NCI-H345 treated with DMSO at 0.1 percent for 48 hours (cell line): ENCODE measurements at regions not wholly inside any gene's neighbourhood (a gene's known extent, or its start where the extent isn't known, plus 50 kb on each side); places are given as distances from the start of the nearest gene placed in this dataset.

Experiments used
- DNase-seq: peaks from one replicate; lab custom pipeline; 2025; ENCODE audit not compliant: unreplicated experiment; lab: John Stamatoyannopoulos, UW

DNA sequence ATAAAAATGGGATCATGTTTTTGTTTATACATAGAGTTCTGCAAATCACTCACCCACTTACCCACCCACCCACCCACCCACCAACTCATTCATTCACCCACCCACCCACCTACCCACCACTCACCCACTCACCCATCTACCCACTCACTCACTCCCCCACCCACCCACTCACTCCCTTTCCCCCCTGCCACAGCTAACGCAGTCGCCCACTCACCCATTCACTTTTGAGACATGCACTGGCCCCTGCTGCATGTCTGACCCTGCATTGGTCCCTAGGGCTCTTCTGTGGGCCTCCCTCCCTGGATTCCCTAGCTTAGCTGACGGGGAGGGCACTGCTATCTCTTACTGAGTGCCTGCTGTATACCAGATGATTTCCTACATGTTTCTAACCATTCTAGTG, 100.4 kb upstream of the CSF3R start:
- DNase-seq, result no peak

DNA sequence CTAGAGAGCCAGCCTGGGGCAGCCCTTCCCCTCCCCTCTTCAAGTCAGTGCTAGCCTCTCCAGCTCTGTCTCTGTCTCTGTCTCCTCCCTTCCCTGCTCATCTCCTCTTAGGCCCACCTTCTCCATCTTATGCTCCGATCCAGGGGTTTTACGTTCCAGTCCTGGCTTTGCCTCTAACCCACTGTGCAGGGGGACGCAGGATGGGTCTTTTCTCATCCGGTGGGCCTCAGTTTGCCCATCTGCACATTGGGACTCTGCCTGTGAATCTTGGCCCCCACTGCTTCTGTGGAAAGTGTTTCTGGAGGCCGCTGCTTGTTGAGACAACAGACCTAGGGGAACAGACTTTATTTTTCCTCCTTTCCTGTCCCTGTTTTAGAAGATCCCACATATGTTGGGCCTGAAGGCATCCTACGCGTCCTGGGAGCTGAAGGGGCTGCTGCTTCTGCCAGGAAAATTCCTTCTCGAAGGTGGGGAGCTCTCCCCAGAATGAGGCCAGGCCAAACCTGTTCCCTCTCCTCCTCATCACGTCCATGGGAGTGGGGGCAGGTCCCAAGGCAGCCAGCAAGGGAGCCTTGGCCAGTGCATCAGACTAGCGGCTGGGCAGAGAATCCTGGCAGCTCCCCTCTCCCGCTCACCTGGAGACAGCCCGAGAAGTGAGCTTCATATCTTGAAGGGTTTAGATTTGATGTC, 99.5 kb upstream of the CSF3R start:
- no peak for DNase-seq

GRCh38 chr1:36580524-36580923, 97.8 kb upstream of the CSF3R start:
- DNase-seq, result peak; percentile 15

GRCh38 chr1:36579039-36579438, 96.3 kb upstream of the CSF3R start:
- DNase-seq, result no peak

DNA sequence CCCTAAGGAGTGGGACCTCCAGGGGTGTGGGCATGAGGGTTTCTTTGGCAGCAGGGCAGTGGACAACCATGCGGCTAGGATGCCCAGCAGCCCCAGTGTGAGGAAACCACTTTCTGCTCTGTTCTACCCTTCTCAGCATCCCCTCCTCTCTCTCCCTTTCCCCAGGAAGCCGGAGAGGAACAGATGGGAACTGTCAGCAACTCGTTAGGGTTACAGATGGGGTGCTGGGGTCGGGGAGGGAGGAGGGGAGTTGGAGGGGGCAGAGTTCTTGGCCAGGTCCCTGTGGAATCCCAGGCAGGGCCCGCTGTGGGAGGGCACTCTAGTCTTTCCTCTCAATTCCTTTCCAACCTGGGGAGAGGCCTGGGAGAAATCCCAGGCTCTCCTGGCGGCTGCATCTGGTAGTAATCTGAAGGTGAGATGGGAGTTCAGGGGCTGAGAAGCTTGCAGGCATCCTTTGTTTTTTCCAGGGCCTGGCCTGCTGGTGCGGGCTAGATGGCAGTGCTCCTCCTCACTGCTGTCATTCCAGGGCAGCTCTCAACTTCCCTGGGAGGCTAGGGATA, 93.9 kb upstream of the CSF3R start:
- DNase-seq, result no peak

DNA sequence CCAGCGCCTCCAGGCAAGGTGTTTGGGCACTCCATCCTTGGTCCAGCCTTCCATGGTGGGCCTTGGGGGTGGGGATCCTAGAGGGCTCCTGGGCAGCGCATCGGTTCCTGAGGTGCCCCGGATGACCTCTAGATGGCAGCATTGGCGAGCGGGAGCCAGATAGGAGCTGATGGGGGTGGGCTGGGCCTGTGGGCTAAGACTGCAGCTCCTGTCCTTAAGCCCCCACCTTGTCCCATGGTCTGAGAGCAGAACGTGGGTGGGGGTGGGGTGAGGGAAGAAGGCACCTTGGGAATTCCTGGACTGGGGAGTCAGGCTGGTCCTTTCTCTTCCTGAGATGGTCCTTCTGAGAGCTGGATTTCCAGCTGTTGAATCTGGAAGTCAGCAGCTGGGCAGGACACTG, 93.4 kb upstream of the CSF3R start:
- peak; percentile 32 for DNase-seq

DNA sequence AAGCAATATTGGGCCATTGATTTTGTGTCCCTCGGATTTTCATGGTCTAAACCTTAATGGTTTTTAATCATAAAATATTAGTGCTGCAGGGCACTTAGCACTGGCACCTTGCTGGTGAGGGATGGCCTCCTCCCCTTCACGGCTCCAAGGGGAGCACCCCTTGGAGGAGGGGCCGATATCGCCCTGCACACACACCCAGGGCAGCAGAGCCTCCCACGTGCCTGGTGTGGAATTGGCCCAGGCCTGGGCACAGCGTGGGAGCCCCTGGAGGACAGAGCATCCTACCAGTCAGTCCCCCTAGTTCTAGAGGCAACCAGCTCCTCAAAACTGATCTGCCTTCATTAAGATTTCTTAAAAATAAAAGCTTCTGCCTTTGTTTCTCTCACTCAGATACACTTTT, 90.7 kb upstream of the CSF3R start:
- no peak for DNase-seq

GRCh38 chr1:36572906-36573305, 90.2 kb upstream of the CSF3R start:
- DNase-seq, result no peak

DNA sequence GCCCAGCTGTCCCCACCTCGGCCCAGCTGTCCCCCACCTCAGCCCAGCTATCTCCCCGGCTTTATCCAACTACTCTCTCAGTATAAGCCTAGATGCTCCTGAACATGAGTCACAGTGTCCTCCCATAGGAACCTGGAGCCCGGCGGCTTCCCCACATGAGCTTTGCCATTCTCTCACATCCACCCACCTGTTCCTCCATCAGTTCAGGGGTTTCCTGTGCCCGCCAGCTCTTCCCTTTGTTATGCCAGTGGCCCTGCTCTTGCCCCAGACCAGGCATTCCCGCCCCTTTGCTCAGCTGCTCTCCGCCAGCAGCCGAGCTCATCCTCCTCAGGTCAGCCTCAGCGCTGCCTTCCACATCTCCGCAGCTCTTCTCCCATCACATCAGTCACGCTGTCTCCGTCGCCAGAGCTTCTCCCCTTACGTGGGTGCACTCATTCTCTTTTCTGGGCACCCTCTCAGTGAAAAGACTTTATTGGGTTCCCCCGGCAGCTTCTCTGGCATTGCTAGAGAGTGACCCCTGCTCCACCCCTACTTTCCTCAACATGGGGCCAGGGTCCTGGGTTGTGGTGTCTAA, 89.5 kb upstream of the CSF3R start:
- no peak for DNase-seq

GRCh38 chr1:36571106-36571505, 88.4 kb upstream of the CSF3R start:
- no peak for DNase-seq

DNA sequence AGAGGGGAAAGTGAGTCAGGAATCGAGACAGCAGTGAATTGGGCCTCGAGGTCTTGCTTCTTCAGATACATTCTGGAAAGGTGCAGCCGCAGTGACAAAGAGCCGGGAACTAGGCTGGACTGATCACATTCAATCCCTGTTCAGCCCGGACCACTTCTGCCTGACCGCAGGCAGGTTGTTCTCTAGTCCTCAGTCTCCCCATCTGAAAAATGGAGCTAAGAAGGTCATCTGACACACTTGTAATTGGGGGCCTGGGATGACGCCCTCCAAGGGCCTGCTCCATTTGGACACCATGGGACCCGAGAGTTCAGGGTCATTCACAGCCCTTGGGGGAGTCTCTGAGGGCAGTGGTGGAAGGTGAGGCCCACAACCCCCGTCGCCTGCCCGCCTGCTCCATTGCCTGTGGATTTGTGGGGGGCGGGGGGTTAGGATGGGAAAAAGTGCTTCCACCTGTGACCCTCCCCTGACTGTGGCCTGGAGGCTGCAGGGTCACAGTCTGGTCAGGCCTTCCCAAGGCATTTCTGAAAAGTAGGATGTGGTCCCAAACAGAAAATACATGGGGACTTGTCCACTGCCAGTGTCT, 87.9 kb upstream of the CSF3R start:
- DNase-seq, result no peak

DNA sequence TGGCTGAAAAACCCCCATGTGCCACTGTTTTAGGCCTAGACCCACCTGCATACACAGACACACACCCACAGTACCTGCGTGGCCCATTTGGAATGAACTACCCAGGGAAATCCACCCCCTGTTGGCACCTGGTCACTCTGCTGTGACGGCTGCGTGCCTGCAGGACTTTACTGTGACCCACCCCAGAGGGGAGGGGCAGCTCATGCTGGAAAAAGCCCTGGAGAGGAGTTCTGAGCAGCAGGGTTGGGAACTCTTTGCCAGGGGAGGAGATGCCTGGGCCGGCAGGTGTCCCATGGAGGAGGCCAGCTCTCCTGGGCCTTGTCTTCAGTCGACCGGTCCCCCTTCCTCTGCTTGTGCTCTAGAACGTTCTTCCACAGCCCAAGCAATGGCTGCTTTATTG, 87.3 kb upstream of the CSF3R start:
- no peak for DNase-seq

- no peak for DNase-seq
These were observed 85.1 kb upstream of the CSF3R start for GRCh38 chr1:36567601-36568341.

GRCh38 chr1:36565576-36566501, 83.1 kb upstream of the CSF3R start:
- no peak for DNase-seq

DNA sequence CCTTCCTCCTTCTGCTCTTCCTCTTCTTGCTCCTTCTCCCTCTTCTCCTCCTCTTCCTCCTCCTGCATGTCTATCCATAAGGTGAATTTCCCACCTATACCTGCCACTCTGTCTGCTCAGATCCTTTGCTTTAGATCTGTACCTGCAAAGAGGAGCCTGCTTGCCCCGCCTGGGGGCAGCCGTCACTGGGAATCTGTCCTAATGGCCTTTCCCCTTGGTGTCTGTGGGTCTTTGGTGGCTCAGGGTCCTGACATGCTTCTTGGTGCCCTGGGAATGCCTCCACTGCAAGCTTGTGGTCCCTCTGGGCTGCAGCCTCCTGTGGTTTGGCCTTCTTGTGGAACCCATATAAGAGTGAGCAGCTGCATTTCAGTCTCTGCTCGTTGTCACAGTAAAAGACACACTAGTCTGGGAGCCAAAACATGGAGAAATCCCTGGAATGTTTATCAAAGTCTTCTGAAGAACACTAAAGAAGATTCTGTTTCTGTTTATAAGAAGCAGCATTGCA, 79.5 kb upstream of the CSF3R start:
- DNase-seq, result no peak

- no peak for DNase-seq
These were observed 78.6 kb upstream of the CSF3R start for GRCh38 chr1:36561361-36561724.

- no peak for DNase-seq
These were observed 78.1 kb upstream of the CSF3R start for GRCh38 chr1:36560621-36561360.

- no peak for DNase-seq
These were observed 77.5 kb upstream of the CSF3R start for GRCh38 chr1:36560177-36560576.

- DNase-seq, result no peak
These were observed 76.3 kb upstream of the CSF3R start for GRCh38 chr1:36559061-36559460.
